Inflammatory macrophage treated with lipopolysaccharide for 1 hour (primary cell): ENCODE measurements at regions not wholly inside any gene's neighbourhood (a gene's known extent, or its start where the extent isn't known, plus 50 kb on each side); places are given as distances from the start of the nearest gene placed in this dataset.

Experiments used
- DNase-seq, 2 donors: peaks; one replicate each; pipeline ENCODE4 v3.0.0-alpha.2; 2020 to 2022

GRCh38 chr11:130760515-130761125, 155.7 kb downstream of the SNX19 start:
- no peak for DNase-seq

GRCh38 chr11:130761560-130762220, 154.6 kb downstream of the SNX19 start:
- no peak for DNase-seq

- no peak for DNase-seq
Observed at GRCh38 chr11:130762638-130763037, 153.6 kb downstream of the SNX19 start.

- DNase-seq, result no peak
Observed at GRCh38 chr11:130763087-130763980, 152.9 kb downstream of the SNX19 start.

- DNase-seq, result no peak
Observed at GRCh38 chr11:130765406-130765805, 150.9 kb downstream of the SNX19 start.

- DNase-seq, result no peak
Observed at GRCh38 chr11:130765951-130766649, 150.2 kb downstream of the SNX19 start.

- DNase-seq, result no peak
Observed at GRCh38 chr11:130766650-130767565, 149.4 kb downstream of the SNX19 start.

- no peak for DNase-seq
Observed at GRCh38 chr11:130769782-130770535, 146.3 kb downstream of the SNX19 start.

- no peak for DNase-seq
Observed at GRCh38 chr11:130771708-130772107, 144.6 kb downstream of the SNX19 start.

GRCh38 chr11:130772266-130773227, 143.7 kb downstream of the SNX19 start:
- no peak for DNase-seq

GRCh38 chr11:130773244-130773820, 142.9 kb downstream of the SNX19 start:
- DNase-seq, result no peak

GRCh38 chr11:130774703-130775102, 141.6 kb downstream of the SNX19 start:
- DNase-seq, result no peak

- DNase-seq, result no peak
Observed at GRCh38 chr11:130775306-130776060, 140.8 kb downstream of the SNX19 start.

GRCh38 chr11:130776061-130776419, 140.2 kb downstream of the SNX19 start:
- no peak for DNase-seq

GRCh38 chr11:130778026-130778425, 138.3 kb downstream of the SNX19 start:
- DNase-seq, result no peak

GRCh38 chr11:130778705-130779104, 137.6 kb downstream of the SNX19 start:
- no peak for DNase-seq

- no peak for DNase-seq
Observed at GRCh38 chr11:130779267-130779666, 137.0 kb downstream of the SNX19 start.

- no peak for DNase-seq
Observed at GRCh38 chr11:130779943-130780342, 136.3 kb downstream of the SNX19 start.

GRCh38 chr11:130780437-130780836, 135.8 kb downstream of the SNX19 start:
- DNase-seq, result no peak
